GM21825 (cell line): ENCODE measurements at regions not wholly inside any gene's neighbourhood (a gene's known extent, or its start where the extent isn't known, plus 50 kb on each side); places are given as distances from the start of the nearest gene placed in this dataset.

Experiments
- ATAC-seq: cut with Tn5 transposase; IDR thresholded peaks from one replicate; pipeline ENCODE4 v1.9.1; 2021; ENCODE audit warnings: mild to moderate bottlenecking, moderate library complexity; ENCODE audit not compliant: unreplicated experiment

- no peak for ATAC-seq
Measured at GRCh38 chr1:94708299-94708685, 111.9 kb upstream of the SLC44A3 start.

GRCh38 chr1:94707321-94708298 is 112.5 kb upstream of the SLC44A3 start:
- no peak for ATAC-seq

- no peak for ATAC-seq
Measured at GRCh38 chr1:94702442-94702815, 117.7 kb upstream of the SLC44A3 start.

- ATAC-seq, result no peak
Measured at GRCh38 chr1:94701796-94702441, 118.2 kb upstream of the SLC44A3 start.

- no peak for ATAC-seq
Measured at GRCh38 chr1:94698759-94699502, 121.2 kb upstream of the SLC44A3 start.

- no peak for ATAC-seq
Measured at GRCh38 chr1:94698356-94698755, 121.8 kb upstream of the SLC44A3 start.

GRCh38 chr1:94697839-94698238 is 122.3 kb upstream of the SLC44A3 start:
- ATAC-seq, result no peak

GRCh38 chr1:94694226-94694915 is 125.8 kb upstream of the SLC44A3 start:
- no peak for ATAC-seq

- no peak for ATAC-seq
Measured at GRCh38 chr1:94693435-94693834, 126.7 kb upstream of the SLC44A3 start.

- no peak for ATAC-seq
Measured at GRCh38 chr1:94693029-94693428, 127.1 kb upstream of the SLC44A3 start.

- ATAC-seq, result no peak
Measured at GRCh38 chr1:94688646-94689045, 131.5 kb upstream of the SLC44A3 start.

- ATAC-seq, result no peak
Measured at GRCh38 chr1:94686882-94687281, 133.3 kb upstream of the SLC44A3 start.

- no peak for ATAC-seq
Measured at GRCh38 chr1:94684690-94685250, 135.4 kb upstream of the SLC44A3 start.

GRCh38 chr1:94683886-94684285 is 136.3 kb upstream of the SLC44A3 start:
- ATAC-seq, result no peak

GRCh38 chr1:94680039-94680377 is 138.4 kb upstream of the F3 start:
- no peak for ATAC-seq

GRCh38 chr1:94679332-94680038 is 137.9 kb upstream of the F3 start:
- ATAC-seq, result no peak

- ATAC-seq, result no peak
Measured at GRCh38 chr1:94678202-94678848, 136.8 kb upstream of the F3 start.

GRCh38 chr1:94677714-94678113 is 136.2 kb upstream of the F3 start:
- no peak for ATAC-seq

GRCh38 chr1:94677087-94677486 is 135.5 kb upstream of the F3 start:
- ATAC-seq, result no peak

GRCh38 chr1:94676686-94677085 is 135.1 kb upstream of the F3 start:
- no peak for ATAC-seq
